Mesenchymal stem cell (in vitro differentiated cells and primary cell): ENCODE measurements at regions not wholly inside any gene's neighbourhood (a gene's known extent, or its start where the extent isn't known, plus 50 kb on each side); places are given as distances from the start of the nearest gene placed in this dataset.
"Not testable (repeated sequence)": the region's sequence is repeated elsewhere in the genome, so short reads cannot be mapped to it uniquely, and the experiment has no call there.

Source experiments
- DNase-seq: peaks from one replicate; pipeline ENCODE4 v3.0.0-alpha.2; 2013
- H2AFZ ChIP-seq: one replicate; pipeline ENCODE4 v1.6.1; 2013; ENCODE audit warnings: low read depth, mild to moderate bottlenecking, control low read depth, inconsistent platforms, low read length, moderate library complexity
- H2AK5ac ChIP-seq: 2 replicates; pipeline ENCODE4 v1.6.1; 2013; ENCODE audit warnings: low read length, moderate library complexity, mild to moderate bottlenecking, inconsistent platforms; ENCODE audit not compliant: severe bottlenecking
- H2BK120ac ChIP-seq: one replicate; pipeline ENCODE4 v1.6.1; 2013; ENCODE audit warnings: low read depth, mild to moderate bottlenecking, inconsistent platforms, low read length, moderate library complexity
- H2BK12ac ChIP-seq, 2 experiments: one replicate each; pipeline ENCODE4 v1.6.1; 2013; ENCODE audit warnings: inconsistent platforms in 2 of 2, low read length in 2 of 2, mild to moderate bottlenecking in 2 of 2, moderate library complexity in 2 of 2, control low read depth in 1 of 2
- H2BK15ac ChIP-seq: one replicate; pipeline ENCODE4 v1.6.1; 2013; ENCODE audit warnings: mild to moderate bottlenecking, low read depth, inconsistent platforms; ENCODE audit not compliant: poor library complexity, severe bottlenecking
- H2BK5ac ChIP-seq: 2 replicates; pipeline ENCODE4 v1.6.1; 2013; ENCODE audit warnings: low read depth, mild to moderate bottlenecking, low read length, control low read depth, inconsistent platforms; ENCODE audit not compliant: poor library complexity, severe bottlenecking
- H3K14ac ChIP-seq, 2 experiments: one replicate each; pipeline ENCODE4 v1.6.1; 2013; ENCODE audit warnings: inconsistent platforms in 2 of 2, low read length in 2 of 2, control low read depth in 1 of 2, mild to moderate bottlenecking in 1 of 2, moderate library complexity in 1 of 2
- H3K18ac ChIP-seq, 2 experiments: one replicate each; pipeline ENCODE4 v1.6.1; 2013; ENCODE audit warnings: inconsistent platforms in 2 of 2, low read length in 2 of 2, control low read depth in 1 of 2, low read depth in 1 of 2, mild to moderate bottlenecking in 1 of 2
- H3K23ac ChIP-seq, 2 experiments: one replicate each; pipeline ENCODE4 v1.6.1; 2013; ENCODE audit warnings: inconsistent platforms in 2 of 2, low read length in 2 of 2, mild to moderate bottlenecking in 2 of 2, moderate library complexity in 2 of 2, control low read depth in 1 of 2
- H3K27ac ChIP-seq: 2 replicates; pipeline ENCODE4 v1.5.1; 2013; ENCODE audit warnings: mild to moderate bottlenecking, moderate library complexity, low read length, control low read depth, inconsistent platforms; ENCODE audit not compliant: poor library complexity, severe bottlenecking
- H3K27me3 ChIP-seq, 2 experiments: 2 replicates each; pipeline versions ENCODE4 v1.6.1 to v1.7.0; 2013; ENCODE audit warnings: low read length in 2 of 2, mild to moderate bottlenecking in 2 of 2, moderate library complexity in 2 of 2, control low read depth in 1 of 2, inconsistent platforms in 1 of 2; ENCODE audit not compliant: control insufficient read depth in 1 of 2, insufficient read depth in 1 of 2
- H3K36me3 ChIP-seq, 2 experiments: 2 replicates each; pipeline versions ENCODE4 v1.6.1 to v1.7.0; 2013; ENCODE audit warnings: low read length in 2 of 2, control low read depth in 1 of 2, inconsistent platforms in 1 of 2, low read depth in 1 of 2, mild to moderate bottlenecking in 1 of 2; ENCODE audit not compliant: insufficient read depth in 2 of 2, control insufficient read depth in 1 of 2
- H3K4ac ChIP-seq, 2 experiments: one replicate each; pipeline ENCODE4 v1.6.1; 2013; ENCODE audit warnings: inconsistent platforms in 2 of 2, low read length in 2 of 2, mild to moderate bottlenecking in 2 of 2, moderate library complexity in 2 of 2, control low read depth in 1 of 2, low read depth in 1 of 2
- H3K4me1 ChIP-seq: 2 replicates; pipeline ENCODE4 v1.6.1; 2013; ENCODE audit warnings: low read depth, low read length, control low read depth; ENCODE audit not compliant: control insufficient read depth, insufficient read depth
- H3K4me2 ChIP-seq: 2 replicates; pipeline ENCODE4 v1.6.1; 2013; ENCODE audit warnings: low read length, mild to moderate bottlenecking, inconsistent platforms; ENCODE audit not compliant: poor library complexity, severe bottlenecking
- H3K4me3 ChIP-seq, 2 experiments: 2 replicates each; pipeline versions ENCODE4 v1.5.1 to v1.7.0; 2013; ENCODE audit warnings: low read length in 2 of 2, mild to moderate bottlenecking in 2 of 2, control low read depth in 1 of 2, low read depth in 1 of 2; ENCODE audit not compliant: insufficient read depth in 1 of 2
- H3K79me1 ChIP-seq: replicated peaks from 2 replicates; pipeline ENCODE4 v1.6.1; 2013; ENCODE audit warnings: mild to moderate bottlenecking, control low read depth, low read length, inconsistent platforms; ENCODE audit not compliant: poor library complexity, severe bottlenecking
- H3K9ac ChIP-seq: 2 replicates; pipeline ENCODE4 v1.7.0; 2013; ENCODE audit warnings: mild to moderate bottlenecking, low read length, moderate library complexity
- H3K9me3 ChIP-seq: 2 replicates; pipeline ENCODE4 v1.7.0; 2013; ENCODE audit warnings: mild to moderate bottlenecking, low read length; ENCODE audit not compliant: control insufficient read depth
- H4K8ac ChIP-seq: one replicate; pipeline ENCODE4 v1.6.1; 2013; ENCODE audit warnings: inconsistent platforms, mild to moderate bottlenecking, low read length, moderate library complexity
- H4K91ac ChIP-seq: one replicate; pipeline ENCODE4 v1.6.1; 2013; ENCODE audit warnings: mild to moderate bottlenecking, low read length, inconsistent platforms
- WGBS: methylation state at CpG from one replicate; pipeline ENCODE4 v1.1.7; 2013; ENCODE audit warnings: mixed read lengths; 5-methylcytosine and 5-hydroxymethylcytosine counted together

DNA sequence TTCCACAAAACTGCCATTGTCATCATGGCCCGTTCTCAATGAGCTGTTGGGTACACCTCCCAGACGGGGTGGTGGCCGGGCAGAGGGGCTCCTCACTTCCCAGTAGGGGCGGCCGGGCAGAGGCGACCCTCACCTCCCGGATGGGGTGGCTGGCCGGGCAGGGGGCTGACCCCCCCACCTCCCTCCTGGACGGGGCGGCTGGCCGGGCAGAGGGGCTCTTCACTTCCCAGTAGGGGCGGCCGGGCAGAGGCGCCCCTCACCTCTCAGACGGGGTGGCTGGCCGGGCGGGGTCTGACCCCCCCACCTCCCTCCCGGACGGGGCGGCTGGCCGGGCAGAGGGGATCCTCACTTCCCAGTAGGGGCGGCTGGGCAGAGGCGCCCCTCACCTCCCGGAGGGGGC lies 176.9 kb upstream of the FBXL17 start:
- H2BK5ac ChIP-seq, H3K36me3 ChIP-seq, H3K18ac ChIP-seq, H3K9ac ChIP-seq, H3K4me3 ChIP-seq, H4K8ac ChIP-seq, H3K9me3 ChIP-seq, H3K4ac ChIP-seq, H2AK5ac ChIP-seq, H3K14ac ChIP-seq, H3K27me3 ChIP-seq, H3K23ac ChIP-seq, H3K4me1 ChIP-seq, H2AFZ ChIP-seq, H2BK15ac ChIP-seq, H3K4me2 ChIP-seq, H2BK120ac ChIP-seq, H4K91ac ChIP-seq, H3K79me1 ChIP-seq, H3K27ac ChIP-seq, H2BK12ac ChIP-seq, DNase-seq: not testable (repeated sequence)
- 89% methylated on average over 10 of the region's 24 CpGs for WGBS

DNA sequence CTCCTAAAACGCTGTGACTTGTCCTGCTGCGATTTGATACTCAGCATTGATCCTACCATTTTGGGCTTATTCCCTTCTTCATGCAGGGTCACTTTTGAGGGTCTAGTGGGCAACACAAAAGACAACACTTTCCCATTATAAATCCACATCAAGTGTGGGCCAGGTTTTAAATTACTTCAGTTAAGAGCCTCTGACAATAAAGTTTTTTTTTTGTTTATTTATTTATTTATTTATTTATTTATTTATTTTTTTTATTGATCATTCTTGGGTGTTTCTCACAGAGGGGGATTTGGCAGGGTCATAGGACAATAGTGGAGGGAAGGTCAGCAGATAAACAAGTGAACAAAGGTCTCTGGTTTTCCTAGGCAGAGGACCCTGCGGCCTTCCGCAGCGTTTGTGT lies 176.2 kb upstream of the FBXL17 start:
- not testable (repeated sequence) for H3K36me3 ChIP-seq, H2BK5ac ChIP-seq, H3K4me3 ChIP-seq, H3K79me1 ChIP-seq, H2BK120ac ChIP-seq, H2BK12ac ChIP-seq, H4K91ac ChIP-seq, H3K9ac ChIP-seq, H3K4me1 ChIP-seq, H3K27ac ChIP-seq, H3K4me2 ChIP-seq, H4K8ac ChIP-seq, H3K14ac ChIP-seq, H3K27me3 ChIP-seq, H2BK15ac ChIP-seq, H2AK5ac ChIP-seq, H3K23ac ChIP-seq, H3K18ac ChIP-seq, DNase-seq, H3K4ac ChIP-seq, H2AFZ ChIP-seq, H3K9me3 ChIP-seq
- 93% methylated on average over 2 of the region's 5 CpGs for WGBS

DNA sequence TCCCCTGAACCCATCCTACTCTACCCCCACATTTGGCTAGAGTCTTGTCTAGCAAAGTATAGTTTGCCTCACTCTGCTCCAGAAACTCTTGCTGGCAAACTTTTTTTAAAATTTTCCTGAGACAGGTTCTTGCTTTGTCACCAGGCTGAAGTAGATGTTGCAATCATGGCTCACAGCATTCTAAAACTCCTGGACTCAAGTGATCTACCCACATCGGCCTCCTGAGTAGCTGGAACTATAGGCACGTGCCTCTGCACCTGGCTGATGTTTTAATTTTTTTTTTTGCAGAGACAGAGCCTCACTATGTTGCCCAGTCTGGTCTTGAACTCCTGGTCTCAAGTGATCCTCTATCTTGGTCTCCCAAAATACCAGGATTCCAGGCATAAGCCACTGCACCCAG lies 175.8 kb upstream of the FBXL17 start:
- H3K27me3 ChIP-seq: no peaks in the 10 kb centered on the region
- H3K18ac ChIP-seq: no peak overlapping the region
- H4K8ac ChIP-seq: no peak overlapping the region
- no peak overlapping the region for H3K14ac ChIP-seq
- no peak overlapping the region for H3K23ac ChIP-seq
- WGBS: 82% methylated on average over 2 of the region's 2 CpGs
- no peak overlapping the region for H2AK5ac ChIP-seq
- DNase-seq: peak; percentile 14
- H3K4me3 ChIP-seq: no peak overlapping the region
- H4K91ac ChIP-seq: no peak overlapping the region
- H3K9me3 ChIP-seq: no peaks in the 10 kb centered on the region
- H2BK15ac ChIP-seq: no peak overlapping the region
- no peak overlapping the region for H2BK5ac ChIP-seq
- H3K4me2 ChIP-seq: no peak overlapping the region
- no peak overlapping the region for H3K4ac ChIP-seq
- no peaks in the 10 kb centered on the region for H3K79me1 ChIP-seq
- no peaks in the 10 kb centered on the region for H3K4me1 ChIP-seq
- H2BK120ac ChIP-seq: no peak overlapping the region
- no peak overlapping the region for H3K9ac ChIP-seq
- no peak overlapping the region for H2BK12ac ChIP-seq
- no peak overlapping the region for H2AFZ ChIP-seq
- H3K27ac ChIP-seq: no peak overlapping the region
- H3K36me3 ChIP-seq: no peaks in the 10 kb centered on the region

DNA sequence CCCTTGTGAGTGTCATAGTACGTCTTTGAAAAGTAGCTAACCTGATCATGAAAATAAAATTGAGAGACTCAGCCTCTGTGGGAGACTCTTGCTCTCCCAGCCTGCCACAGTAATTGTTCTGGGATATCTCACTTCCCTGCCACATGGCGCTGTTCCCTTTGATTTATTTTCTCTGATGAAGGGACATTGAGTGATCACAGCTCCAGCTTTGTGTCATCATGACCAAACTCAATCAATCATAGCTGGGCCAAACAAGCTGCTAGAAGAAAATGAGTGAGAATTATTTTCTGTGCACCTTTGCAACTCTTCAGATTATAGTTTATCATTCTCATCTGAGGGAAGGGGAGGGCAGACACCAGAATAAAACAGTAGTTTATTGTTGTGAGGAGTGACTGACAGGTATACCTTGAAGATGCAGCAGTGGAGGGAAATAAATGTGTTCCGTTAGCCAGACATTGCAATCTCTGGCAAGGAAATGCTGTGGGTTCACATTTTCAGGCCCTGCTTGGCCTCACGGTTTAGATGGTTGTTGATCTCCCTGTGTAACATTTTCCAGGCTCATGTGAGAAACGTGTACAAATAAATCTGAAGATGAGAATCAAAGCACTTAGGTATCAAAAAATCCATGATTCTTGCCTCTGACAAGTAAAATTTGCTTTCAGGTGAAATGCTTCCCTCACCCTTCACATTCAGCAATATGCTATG lies 174.7 kb upstream of the FBXL17 start:
- WGBS: 34% methylated on average over 5 of the region's 5 CpGs
- Histone ChIP-seq H3K4ac (no peak overlapping the region), H2AK5ac (no peak overlapping the region), H3K4me1 (no peaks in the 10 kb centered on the region), H3K23ac (no peak overlapping the region), H2AFZ (no peak overlapping the region), H3K4me2 (no peak overlapping the region), H3K27me3 (no peaks in the 10 kb centered on the region), H4K91ac (no peak overlapping the region), H3K18ac (no peak overlapping the region), H2BK120ac (no peak overlapping the region), H3K4me3 (no peak overlapping the region), H3K14ac (peak overlapping the region in 1 of 2 experiments; percentile 86), H3K9ac (no peak overlapping the region), H3K9me3 (no peaks in the 10 kb centered on the region), H3K27ac (no peak overlapping the region), H2BK5ac (no peak overlapping the region), H2BK15ac (no peak overlapping the region), H2BK12ac (no peak overlapping the region), H3K79me1 (no peaks in the 10 kb centered on the region), H3K36me3 (no peaks in the 10 kb centered on the region), H4K8ac (no peak overlapping the region)
- DNase-seq: peak; percentile 29
